ENCODE measurements at regions not wholly inside any gene's neighbourhood (a gene's known extent, or its start where the extent isn't known, plus 50 kb on each side); places are given as distances from the start of the nearest gene placed in this dataset.

DNA sequence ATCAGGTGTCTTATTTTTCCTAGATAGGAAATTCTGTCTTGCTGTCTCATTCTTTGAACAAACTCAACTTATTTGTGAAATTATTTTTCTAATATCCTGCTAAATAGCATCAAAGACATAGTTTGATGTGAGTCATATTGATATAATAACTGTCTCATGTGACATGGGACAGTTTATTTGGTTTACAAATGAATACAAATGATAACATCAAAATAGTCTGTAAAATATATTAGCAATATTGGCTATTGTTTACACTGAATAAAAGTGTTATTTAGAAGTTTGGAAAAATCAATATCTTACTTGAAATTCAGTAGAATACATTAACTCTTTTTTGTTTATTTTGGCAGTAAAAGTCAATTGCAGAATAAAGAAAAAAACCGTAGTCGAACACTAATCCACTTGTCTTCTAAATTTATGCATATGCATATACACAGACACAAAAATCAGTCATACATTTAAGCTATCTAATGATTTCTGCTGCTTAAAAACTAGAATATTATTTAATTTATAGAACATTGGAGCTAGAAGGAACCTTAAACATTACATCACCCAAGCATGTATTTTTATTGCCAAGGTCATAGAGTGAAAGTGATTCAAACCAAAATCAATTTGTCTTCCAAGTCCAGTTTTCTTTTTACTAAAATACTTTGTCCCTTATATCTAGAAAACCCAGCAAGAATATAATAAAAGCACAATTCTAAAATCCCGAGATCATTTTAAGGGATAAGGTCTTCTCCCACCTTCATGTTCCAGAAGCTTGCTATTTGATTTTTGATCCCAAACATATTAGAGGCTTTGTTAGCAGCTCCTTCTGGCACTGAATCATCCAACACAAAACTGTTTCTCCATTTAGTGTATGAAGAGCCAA is 776.5 kb upstream of the SLITRK1 start:
- no peak for DNase-seq (ENCODE audit: low spot score)

DNA sequence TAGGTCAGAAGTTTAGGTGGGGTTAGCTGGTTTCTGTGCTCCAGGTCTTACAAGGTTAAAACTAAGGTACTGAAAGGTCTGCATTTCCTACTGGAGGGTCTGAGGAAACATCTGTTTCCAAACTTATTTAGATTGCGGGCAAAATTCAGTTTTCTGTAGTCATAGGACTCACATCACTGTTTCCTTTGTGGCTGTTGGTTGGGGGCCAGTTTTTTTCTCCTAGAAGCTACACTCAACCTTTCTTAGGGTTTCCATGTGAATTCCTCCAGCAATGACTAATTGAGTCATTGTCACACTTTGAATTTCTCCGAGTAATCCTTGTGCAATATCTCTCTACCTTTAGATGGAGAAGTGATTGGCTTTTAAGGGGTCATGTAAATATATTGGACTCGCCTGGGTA is 773.4 kb upstream of the SLITRK1 start:
- no peak for DNase-seq (ENCODE audit: low spot score)

DNA sequence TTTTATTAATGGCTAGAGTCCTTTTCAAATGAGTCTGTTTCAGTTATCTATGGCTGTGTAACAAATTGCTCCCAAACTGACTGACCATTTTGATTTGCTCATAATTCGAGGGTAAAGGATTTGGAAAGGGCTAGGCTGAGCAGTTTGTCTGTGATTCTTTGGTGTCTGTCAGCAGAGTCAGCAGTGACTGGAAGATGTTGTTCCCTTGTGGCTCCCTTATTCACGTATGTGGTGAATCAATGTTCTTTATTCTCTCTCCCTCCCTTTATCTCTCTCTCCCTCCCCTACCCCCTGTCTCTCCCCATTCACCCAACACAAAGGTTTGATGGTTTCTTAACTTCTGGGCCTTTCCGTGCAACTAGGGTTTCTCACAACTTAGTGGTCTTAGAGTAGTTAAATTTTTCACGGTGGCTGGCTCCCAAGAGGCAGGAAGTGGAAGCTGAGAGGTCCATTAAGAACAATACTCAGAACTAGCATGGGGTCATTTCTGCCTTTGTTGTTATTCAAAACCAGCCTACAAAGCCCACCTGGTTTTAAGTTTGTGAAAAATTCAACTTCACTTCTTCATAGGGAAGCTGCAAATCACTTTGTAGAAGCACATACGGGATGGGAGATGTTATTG is 772.5 kb upstream of the SLITRK1 start:
- no peak for DNase-seq (ENCODE audit: low spot score)

DNA sequence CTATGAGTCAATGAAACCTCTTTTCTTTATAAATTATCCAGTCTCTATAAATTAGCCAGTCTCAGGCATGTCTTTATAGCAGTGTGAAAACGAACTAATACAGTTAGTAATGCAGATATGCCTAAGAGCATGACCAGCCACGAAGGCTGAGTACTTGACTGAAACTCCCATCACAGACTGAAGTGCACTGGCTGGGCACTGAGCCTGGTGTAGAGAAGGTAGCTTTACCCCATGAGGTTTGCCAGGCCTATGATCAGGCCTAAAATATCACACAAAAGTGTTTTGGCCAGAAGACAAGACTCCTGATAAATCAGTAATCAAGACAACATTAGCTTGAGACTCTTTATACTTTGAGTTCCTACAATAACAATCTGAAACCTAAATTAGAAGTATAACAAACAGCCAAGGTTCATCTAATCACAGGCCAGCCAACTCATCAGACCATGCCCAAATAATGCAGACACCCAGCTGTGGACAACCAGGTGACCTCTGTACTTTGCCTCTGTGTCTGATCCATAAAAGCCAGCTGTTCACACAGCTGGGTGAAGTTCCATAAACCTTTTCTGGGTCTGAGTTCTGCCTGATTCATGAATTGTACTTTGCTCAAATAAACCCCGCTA is 771.8 kb upstream of the SLITRK1 start:
- no peak for DNase-seq (ENCODE audit: low spot score)

DNA sequence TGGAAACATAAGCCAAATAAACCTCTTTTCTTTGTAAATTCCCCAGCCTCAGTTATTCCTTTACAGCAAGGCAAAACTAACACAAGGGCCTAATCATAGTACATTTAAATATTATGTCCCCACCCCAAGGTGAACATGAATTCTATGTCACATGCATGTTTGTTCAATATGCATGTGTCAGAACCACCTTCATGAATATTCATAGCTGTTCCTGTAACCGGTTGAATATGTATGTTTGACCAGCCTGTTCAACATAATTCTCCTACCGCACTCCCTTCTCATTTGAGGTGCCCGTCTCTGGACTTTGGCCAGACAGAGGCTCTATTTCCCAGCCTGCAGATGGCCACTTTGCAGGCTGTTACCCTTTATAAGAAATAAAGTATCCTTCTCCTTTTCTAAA is 769.4 kb upstream of the SLITRK1 start:
- no peak for DNase-seq (ENCODE audit: low spot score)

DNA sequence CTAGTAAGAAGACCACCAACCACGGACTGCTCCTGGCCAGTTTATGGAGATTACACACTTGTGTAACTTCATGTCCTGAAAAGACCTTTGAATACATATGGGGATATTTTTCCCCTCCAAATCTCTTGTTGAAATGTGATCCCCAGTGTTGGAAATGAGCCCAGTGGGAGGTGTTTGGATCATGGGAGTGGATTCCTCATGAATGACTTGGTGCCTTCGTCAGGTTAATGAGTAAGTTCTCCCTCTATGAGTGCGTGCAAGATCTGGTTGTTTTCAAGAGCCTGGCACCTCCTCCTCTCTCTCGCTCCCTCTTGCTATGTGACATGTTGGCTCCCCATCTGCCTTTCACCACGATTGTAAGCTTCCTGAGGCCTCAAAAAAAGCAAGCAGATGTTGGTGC is 769.0 kb upstream of the SLITRK1 start:
- no peak for DNase-seq (ENCODE audit: low spot score)

DNA sequence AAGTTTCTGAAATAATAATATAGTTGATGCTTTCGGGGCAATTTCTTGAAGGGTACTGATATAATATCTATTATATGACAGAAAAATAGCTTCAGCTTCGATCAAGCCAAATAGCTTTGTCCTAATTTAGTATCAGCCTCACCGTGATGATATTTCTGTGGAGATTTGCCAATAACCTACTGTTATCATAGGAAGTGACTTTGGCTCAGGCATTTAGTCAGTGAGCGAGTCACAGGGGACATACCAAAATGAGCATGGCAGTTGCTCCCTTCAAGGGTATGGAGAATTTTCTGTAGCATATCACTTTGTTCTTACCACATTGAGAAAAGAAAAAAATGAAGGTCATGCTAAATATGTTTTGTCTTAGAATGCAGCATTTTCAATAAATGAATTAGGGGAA is 767.6 kb upstream of the SLITRK1 start:
- no peak for DNase-seq (ENCODE audit: low spot score)

DNA sequence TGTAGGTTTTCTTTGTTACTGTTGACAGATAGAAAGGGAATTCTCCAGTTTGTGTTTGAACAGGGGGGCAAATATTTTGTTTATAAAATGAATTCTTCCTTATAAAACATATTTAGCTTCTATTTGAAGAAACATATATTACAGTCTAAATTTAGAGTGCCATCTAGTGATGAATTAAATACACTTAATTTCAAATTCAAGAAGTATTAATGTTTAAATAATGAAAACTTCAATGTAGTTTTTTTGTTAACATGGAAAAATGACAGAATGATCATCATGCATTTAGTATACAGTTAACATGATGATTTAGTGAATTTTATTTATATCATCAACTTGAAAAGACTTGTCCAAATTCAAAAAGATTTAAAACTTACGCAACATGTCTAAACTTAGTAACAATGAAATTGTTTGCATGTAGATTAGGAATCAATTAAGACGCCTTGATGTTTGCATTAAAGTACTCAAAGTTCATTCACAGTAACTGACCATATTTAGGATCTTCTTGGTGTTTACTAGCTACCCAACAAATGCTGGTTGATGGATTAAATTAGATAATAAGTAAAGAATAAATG is 765.9 kb upstream of the SLITRK1 start:
- DNase-seq (ENCODE audit: low spot score), result no peak

DNA sequence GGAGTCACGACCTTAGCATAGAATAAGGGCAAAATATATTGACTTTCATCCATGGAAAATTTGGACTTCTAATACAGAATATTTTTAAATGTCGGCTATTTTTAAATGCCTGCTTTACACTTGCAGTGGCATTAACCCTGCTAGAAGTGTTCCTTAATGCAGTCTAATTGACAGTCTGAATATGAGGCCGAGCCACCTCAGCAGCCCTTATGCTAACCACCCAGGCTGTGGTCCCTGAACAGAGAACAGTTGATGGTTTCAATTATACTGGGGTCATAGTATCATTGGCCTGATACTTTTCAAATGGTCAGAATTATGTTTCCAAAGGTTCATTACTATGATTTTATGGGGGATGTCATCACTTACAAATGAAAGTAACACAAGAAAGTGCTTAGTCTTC is 764.7 kb upstream of the SLITRK1 start:
- DNase-seq (ENCODE audit: low spot score), result no peak

DNA sequence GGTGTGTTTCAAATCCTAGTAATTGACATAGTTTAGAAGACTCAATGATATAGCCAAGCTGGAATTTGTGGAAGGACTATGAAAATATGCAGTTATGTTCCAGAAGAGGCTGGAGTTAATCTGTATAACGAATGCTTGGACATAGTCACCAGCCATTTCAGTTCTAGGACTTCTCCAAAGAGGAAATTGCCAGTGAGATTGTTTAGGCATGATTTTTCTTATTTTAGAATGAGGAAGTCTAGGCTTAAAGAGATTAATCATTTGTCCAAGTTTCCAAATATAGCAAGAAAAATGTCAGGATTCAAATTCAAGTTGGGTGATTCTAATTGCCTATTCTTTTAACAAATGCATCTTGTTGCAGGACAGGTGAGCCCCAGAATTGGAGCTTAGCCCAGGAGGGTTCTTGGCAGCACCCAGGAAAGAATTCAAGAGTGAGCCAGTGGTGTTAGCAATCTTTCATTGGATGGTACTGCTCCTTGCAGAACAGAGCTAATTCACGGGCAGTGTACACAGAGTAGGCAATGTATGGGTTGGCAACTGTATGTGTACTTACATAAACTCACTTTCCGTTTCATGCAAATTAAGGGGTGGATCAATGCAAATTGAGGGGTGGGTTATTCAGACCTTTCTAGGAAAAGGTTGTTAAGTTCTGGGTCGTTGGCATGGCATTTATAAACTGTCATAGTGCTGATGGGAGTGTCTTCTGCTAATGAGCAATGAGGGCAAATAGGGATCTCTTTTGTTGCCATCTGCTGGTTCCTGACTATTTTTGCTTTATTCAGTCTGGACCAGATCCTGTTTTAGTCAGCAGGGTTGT is 763.1 kb upstream of the SLITRK1 start:
- no peak for DNase-seq (ENCODE audit: low spot score)

DNA sequence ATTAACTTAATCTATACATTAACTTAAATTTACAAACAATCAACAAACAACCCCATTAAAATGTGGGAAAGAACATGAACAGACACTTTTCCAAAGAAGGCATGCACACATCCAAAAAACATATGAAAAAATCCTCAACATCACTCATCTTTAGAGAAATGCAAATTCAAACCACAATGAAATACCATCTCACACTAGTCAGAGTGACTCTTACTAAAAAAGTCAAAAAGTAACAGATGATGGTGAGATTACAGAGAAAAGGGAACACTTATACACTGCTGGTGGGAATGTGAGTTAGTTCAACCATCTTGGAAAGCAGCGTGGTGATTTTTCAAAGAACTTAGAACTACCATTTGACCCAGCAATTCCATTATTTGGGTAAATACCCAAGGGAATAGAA is 759.2 kb upstream of the SLITRK1 start:
- no peak for DNase-seq (ENCODE audit: low spot score)

DNA sequence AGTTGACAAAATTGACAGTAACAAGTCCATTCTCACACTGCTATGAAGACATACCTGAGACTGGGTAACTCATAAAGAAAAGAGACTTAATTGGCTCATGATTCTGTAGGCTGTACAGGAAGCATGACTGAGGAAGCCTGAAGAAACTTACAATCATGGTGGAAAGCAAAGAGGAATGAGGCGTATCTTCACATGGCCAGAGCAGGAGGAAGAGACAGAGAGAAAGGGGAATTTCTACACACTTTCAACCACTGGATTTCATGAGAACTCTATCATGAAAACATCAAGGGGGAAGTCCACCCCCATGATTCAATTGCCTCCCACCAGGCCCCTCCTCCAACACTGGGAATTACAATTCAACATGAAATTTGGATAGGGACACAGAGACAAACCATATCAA is 758.4 kb upstream of the SLITRK1 start:
- DNase-seq (ENCODE audit: low spot score), result no peak

DNA sequence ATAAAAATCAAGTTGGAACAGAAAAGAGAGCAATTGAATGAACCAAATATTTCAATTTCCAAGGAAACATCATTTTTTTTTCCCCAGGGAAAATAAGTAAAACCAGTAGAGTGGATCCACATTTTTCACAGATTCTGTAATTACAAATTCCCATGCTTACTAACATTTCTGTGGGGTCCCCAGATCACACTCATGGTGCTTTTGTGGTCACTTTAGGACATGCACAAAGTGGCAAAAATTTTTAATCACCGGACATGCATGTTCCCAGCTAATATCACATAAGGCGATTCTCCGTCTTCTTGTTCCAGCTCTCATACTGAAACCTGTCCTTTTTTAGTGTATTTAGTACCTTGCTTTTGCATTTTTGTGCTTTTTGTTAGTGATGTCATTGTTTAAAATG is 748.2 kb upstream of the SLITRK1 start:
- DNase-seq (ENCODE audit: low spot score), result no peak

DNA sequence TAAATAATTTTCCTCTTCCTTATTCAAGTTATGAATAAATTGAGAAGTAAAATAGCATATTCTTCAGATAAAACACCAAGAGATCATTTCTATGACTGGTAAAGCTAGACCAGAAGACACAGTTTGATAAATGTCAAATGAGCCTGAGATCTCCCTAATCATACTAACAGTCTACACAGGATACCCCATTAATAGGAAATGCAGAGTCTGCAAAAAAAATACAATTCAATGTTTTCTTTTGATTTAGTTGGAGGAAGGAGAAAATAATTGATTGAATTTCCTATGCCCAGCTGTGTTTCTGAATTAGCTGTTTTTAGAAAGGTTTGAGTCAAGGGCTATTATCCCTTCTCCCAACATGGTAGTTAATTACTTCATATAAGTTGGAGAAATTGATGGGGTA is 734.6 kb upstream of the SLITRK1 start:
- DNase-seq (ENCODE audit: low spot score), result no peak

DNA sequence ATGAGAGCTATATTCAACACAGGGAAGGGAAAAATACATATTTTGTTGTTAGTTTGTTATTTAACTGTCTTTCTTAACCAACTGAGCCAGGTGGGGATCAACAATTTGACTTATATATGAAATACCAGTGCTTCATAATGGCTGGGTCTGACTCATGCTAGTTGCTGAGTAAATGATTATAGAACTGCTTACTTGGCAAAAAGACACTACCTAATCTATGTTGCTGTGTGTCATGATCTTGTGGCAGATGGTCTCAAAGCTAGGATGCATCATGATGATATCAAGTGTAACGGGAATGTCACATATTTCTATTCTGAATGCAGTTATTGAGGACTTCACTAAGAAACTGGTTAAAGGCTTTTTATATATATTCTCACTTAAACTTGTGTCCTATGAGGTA is 727.4 kb upstream of the SLITRK1 start:
- DNase-seq (ENCODE audit: low spot score), result no peak

DNA sequence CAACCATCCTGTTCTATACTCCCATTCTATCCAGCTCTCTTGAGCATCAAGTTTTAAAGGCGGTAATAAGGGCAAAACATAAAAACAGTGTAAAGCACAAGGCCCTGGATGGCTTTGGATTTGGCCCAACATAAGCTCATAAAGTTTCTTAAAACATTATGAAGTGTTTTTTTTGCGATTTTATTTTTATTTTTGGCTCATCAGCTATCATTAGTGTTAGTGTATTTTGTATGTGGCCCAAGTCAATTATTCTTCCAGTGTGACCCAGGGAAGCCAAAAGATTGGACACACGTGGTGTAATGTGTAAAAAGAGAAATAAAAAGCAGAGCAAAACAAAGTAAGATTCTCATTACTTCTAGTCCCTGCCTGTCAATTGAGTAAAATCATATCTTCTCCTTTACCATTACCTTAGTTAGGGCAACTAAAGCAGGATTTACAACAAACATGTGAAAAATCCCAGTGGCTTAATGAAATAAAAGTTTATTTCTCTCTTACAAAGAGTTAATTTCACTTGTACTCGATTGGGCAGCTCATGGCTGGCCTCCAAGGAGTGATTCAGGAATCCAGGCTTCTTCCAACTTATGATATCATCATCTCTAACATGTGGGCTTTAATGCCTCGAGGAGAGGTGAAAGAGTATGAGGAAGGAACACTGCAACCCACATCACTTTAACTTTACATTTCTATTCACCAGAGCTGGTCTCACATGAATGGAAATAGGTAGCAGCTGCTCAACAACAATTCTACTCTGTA is 725.2 kb upstream of the SLITRK1 start:
- DNase-seq (ENCODE audit: low spot score), result no peak

DNA sequence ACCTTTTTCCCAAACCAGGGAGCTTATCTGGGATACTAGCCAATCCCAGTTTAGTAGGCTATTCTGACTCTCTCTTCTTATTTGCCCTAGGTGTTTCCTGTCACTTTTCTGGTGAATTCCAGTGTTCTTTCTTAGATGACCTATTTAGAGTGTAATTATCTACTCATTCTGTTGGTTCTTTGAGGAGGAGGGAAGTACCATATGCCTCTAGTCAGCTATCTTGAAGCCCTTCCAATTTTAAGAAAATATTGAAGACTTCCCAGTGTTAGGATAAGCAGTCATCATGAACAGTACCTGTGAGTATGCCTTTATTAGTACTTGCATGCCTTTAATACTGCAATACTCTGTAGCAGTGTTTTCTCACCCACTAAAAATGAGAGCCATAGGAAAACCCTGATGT is 724.3 kb upstream of the SLITRK1 start:
- no peak for DNase-seq (ENCODE audit: low spot score)

DNA sequence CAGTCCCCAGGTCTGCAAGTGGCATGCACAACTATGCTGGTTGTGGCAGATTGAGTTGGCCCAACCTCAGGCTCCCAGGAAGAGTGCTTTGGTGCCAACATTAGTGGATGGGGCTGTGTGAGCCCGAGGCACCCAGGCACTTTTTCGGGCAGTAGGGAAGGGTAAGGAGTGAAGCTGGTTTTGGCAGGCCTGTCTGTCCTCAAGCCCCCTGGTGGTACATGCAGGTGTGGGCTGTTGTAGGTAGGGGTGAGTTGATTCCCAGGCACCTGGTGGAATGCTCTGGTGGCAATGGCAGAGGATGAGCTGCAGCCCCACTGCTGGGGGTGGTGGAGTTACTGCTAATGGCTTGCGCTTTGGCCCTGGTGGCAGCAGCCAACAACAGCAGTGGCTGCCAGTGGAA is 723.7 kb upstream of the SLITRK1 start:
- no peak for DNase-seq (ENCODE audit: low spot score)

DNA sequence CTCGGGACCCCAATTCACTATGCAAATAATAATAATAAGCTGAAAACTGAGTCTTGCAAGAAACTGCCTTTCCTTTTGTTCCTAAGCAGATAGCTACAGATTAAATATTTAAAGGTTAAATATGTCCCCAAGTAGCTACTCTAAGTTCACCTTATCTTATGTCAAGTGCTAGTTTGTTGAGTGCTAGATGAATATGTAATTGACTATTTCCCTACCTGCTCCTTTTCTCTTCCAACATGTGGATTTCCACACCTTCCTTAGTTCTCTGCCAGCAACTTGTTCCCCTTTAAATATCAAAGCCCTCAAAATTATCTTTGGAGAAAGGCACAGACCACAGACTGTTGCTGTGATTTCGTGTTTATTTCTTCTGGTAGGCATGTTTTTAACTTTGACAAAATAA is 709.2 kb upstream of the SLITRK1 start:
- DNase-seq (ENCODE audit: low spot score), result no peak

DNA sequence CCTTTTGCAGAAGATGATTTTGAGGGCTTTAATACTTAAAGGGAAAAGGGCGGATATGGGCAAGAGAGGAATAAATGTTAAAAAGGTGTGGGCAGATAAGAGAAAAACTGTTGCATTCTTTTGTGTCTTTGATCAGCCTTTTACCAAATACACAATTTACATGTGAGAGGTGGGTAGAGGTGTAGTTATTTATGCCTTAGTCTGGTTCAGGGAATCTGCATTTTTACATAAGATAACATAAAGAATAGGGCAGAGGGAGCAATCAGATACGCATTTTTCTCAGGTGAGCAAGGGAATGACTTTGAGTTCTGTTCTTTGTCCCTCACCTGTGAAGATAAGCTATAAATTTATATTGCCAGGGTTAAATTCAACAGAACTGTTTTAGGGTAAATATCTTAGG is 708.4 kb upstream of the SLITRK1 start:
- DNase-seq (ENCODE audit: low spot score), result no peak

DNA sequence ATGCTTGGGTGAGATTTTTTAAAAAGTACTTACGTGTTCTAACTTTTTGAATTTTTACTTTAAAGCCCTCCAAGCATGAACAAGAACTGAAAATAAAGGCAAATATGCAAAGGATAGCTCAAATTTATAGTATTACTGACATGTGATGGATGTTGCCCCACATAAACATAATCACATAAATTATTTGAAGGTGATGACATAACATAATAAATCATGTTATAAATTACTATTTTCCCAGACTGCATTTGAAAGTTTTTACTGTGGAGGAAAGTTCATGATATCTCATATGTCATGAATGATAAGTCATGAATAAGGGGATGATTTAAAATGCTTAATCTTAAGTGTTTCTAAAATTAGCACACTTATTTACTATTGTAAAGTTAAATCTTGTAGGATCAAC is 705.7 kb upstream of the SLITRK1 start:
- no peak for DNase-seq (ENCODE audit: low spot score)
